Liver (tissue), 3 donors: ENCODE measurements at regions not wholly inside any gene's neighbourhood (a gene's known extent, or its start where the extent isn't known, plus 50 kb on each side); places are given as distances from the start of the nearest gene placed in this dataset.

Source experiments
- ATF3 ChIP-seq: IDR thresholded peaks from 2 replicates; pipeline ENCODE4 v1.6.1; 2016; ENCODE audit warnings: antibody characterized with exemption
- EGR1 ChIP-seq, 2 donors: IDR thresholded peaks; 2 replicates each; pipeline ENCODE4 v1.6.1; 2016 to 2018; ENCODE audit warnings: antibody characterized with exemption in 2 of 2, low read depth in 2 of 2
- FOXA1 ChIP-seq: IDR thresholded peaks from 2 replicates; pipeline ENCODE4 v1.6.1; 2016; ENCODE audit warnings: antibody characterized with exemption
- GABPA ChIP-seq, 2 donors: IDR thresholded peaks in 1 of 2; conservative IDR thresholded peaks in 1 of 2; 2 replicates each; pipeline ENCODE4 v1.6.1; 2016; ENCODE audit warnings: antibody characterized with exemption in 2 of 2, mild to moderate bottlenecking in 1 of 2, moderate library complexity in 1 of 2
- HNF4G ChIP-seq: IDR thresholded peaks from 2 replicates; pipeline ENCODE4 v1.6.1; 2016; ENCODE audit warnings: antibody characterized with exemption
- RAD21 ChIP-seq, 2 donors: IDR thresholded peaks; 2 replicates each; pipeline ENCODE4 v1.6.1; 2016; ENCODE audit warnings: antibody characterized with exemption in 2 of 2, mild to moderate bottlenecking in 2 of 2
- REST ChIP-seq: IDR thresholded peaks from 2 replicates; pipeline ENCODE4 v1.6.1; 2016; ENCODE audit warnings: antibody characterized with exemption, mild to moderate bottlenecking
- RXRA ChIP-seq, 2 donors: IDR thresholded peaks; 2 replicates each; pipeline ENCODE4 v1.6.1; 2017 to 2018; ENCODE audit warnings: antibody characterized with exemption in 2 of 2, mild to moderate bottlenecking in 1 of 2
- SP1 ChIP-seq: IDR thresholded peaks from 2 replicates; pipeline ENCODE4 v1.6.1; 2018; ENCODE audit warnings: antibody characterized with exemption, mild to moderate bottlenecking
- TAF1 ChIP-seq: conservative IDR thresholded peaks from 2 replicates; pipeline ENCODE4 v1.6.1; 2016; ENCODE audit warnings: antibody characterized with exemption, mild to moderate bottlenecking
- YY1 ChIP-seq: IDR thresholded peaks from 2 replicates; pipeline ENCODE4 v1.6.1; 2016; ENCODE audit warnings: antibody characterized with exemption, mild to moderate bottlenecking
- TF ChIP-seq, protein P1 (sequence below): fragments of 150-350 bp; IDR thresholded peaks from 2 replicates; pipeline ENCODE4 v1.5.1; 2017; ENCODE audit warnings: improper control_type of control experiment, low read depth, low read length; ENCODE audit not compliant: missing input control
- TF ChIP-seq, protein P2 (sequence below): IDR thresholded peaks from 2 replicates; pipeline ENCODE4 v1.6.1; 2016; ENCODE audit warnings: antibody characterized with exemption
- TF ChIP-seq, protein P3 (sequence below): IDR thresholded peaks from 2 replicates; pipeline ENCODE4 v1.6.1; 2016; ENCODE audit warnings: antibody characterized with exemption
- donor health status: healthy.
- donor health status: healthy.

DNA sequence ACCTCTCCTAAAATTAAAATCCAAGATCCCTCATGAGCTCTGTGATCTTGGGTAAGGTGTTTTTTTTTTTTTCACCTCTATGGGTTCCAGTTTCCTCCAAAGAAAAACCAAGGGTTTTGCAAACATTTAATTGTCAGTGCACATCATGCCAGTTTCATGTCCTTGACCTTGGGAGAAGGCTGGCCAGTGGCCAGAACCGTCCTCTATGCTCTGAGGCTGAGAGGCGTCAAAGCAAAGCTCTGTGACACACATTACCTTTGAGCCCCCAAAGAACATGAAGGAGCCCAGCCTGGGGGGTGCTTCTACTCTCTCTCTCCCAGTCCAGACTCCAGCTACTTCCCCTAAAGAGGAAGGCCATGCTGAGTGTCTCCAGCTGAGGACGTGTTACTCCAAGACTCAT is 145.5 kb upstream of the TMEM132C start:
- TF ChIP-seq, protein P1, sequence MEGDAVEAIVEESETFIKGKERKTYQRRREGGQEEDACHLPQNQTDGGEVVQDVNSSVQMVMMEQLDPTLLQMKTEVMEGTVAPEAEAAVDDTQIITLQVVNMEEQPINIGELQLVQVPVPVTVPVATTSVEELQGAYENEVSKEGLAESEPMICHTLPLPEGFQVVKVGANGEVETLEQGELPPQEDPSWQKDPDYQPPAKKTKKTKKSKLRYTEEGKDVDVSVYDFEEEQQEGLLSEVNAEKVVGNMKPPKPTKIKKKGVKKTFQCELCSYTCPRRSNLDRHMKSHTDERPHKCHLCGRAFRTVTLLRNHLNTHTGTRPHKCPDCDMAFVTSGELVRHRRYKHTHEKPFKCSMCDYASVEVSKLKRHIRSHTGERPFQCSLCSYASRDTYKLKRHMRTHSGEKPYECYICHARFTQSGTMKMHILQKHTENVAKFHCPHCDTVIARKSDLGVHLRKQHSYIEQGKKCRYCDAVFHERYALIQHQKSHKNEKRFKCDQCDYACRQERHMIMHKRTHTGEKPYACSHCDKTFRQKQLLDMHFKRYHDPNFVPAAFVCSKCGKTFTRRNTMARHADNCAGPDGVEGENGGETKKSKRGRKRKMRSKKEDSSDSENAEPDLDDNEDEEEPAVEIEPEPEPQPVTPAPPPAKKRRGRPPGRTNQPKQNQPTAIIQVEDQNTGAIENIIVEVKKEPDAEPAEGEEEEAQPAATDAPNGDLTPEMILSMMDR: no peak
- TF ChIP-seq ATF3: no peak
- TF ChIP-seq RAD21 (IDR thresholded peaks at IDR 0.05): no peak
- TF ChIP-seq, protein P2, sequence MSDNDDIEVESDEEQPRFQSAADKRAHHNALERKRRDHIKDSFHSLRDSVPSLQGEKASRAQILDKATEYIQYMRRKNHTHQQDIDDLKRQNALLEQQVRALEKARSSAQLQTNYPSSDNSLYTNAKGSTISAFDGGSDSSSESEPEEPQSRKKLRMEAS: no peak
- TF ChIP-seq EGR1 (IDR thresholded peaks at IDR 0.05; ENCODE audit: low read depth in 2 of 2): no peak
- TF ChIP-seq YY1: no peak
- TF ChIP-seq, protein P3, sequence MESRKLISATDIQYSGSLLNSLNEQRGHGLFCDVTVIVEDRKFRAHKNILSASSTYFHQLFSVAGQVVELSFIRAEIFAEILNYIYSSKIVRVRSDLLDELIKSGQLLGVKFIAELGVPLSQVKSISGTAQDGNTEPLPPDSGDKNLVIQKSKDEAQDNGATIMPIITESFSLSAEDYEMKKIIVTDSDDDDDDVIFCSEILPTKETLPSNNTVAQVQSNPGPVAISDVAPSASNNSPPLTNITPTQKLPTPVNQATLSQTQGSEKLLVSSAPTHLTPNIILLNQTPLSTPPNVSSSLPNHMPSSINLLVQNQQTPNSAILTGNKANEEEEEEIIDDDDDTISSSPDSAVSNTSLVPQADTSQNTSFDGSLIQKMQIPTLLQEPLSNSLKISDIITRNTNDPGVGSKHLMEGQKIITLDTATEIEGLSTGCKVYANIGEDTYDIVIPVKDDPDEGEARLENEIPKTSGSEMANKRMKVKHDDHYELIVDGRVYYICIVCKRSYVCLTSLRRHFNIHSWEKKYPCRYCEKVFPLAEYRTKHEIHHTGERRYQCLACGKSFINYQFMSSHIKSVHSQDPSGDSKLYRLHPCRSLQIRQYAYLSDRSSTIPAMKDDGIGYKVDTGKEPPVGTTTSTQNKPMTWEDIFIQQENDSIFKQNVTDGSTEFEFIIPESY: no peak
- TF ChIP-seq RXRA (IDR thresholded peaks at IDR 0.05): no peak
- TF ChIP-seq TAF1: no peak
- no peak for TF ChIP-seq GABPA (IDR thresholded peaks at IDR 0.05 in 1 of 2, conservative IDR thresholded peaks at IDR 0.05 in 1 of 2)
- no peak for TF ChIP-seq FOXA1
- no peak for TF ChIP-seq HNF4G
- TF ChIP-seq REST: no peak
- no peak for TF ChIP-seq SP1
